K562 (cell line): ENCODE measurements at regions not wholly inside any gene's neighbourhood (a gene's known extent, or its start where the extent isn't known, plus 50 kb on each side); places are given as distances from the start of the nearest gene placed in this dataset.

Experiments
- ATAC-seq: fragments of 200-7000 bp; cut with Tn5 transposase; 3 replicates; pipeline ENCODE4 v1.9.1; 2020; ENCODE audit warnings: moderate library complexity
- BruUV-seq: library from RNA; stranded (reverse); fragments of 400-500 nt; replicated peaks from 2 replicates; lab custom pipeline; 2021; lab: Mats Ljungman, UMichigan
- CTCF ChIA-PET: fragments of 300-600 bp; formaldehyde crosslinking; extraction: SDS; loops from one replicate; lab custom pipeline; 2021; ENCODE audit warnings: low intra/inter-chr PET ratio; lab: Yijun Ruan, JAX
- POLR2A ChIA-PET: fragments of 300-600, 350-650 bp; sonication (Branson Sonifier 250); formaldehyde crosslinking; extraction: SDS; loops from one replicate; lab custom pipeline; 2021; ENCODE audit warnings: antibody characterized with exemption, inconsistent platforms; lab: Yijun Ruan, JAX
- DNase-seq, 4 experiments: peaks; one replicate each; pipeline versions ENCODE4 v3.0.0 to v3.0.0-alpha.2; 2011 to 2018; ENCODE audit warnings: low spot score in 3 of 4, mixed read lengths in 3 of 4; ENCODE audit errors: extremely low read depth in 1 of 4
- FAIRE-seq: peaks from 2 replicates; lab custom pipeline; 2011; peaks lifted over from hg19 to GRCh38; lab: Jason Lieb, UNC
- H2AFZ ChIP-seq: 2 replicates; pipeline ENCODE4 v1.6.0; 2011; ENCODE audit warnings: low read depth, low read length, control low read depth, inconsistent platforms
- H3K27ac ChIP-seq: fragments of 200-600 bp; 3 replicates; pipeline ENCODE4 v1.8.0; 2011; ENCODE audit warnings: low read depth, mild to moderate bottlenecking, control low read depth, inconsistent platforms, low read length, moderate library complexity, mixed read lengths; ENCODE audit errors: extremely low read depth
- H3K27me3 ChIP-seq, 2 experiments: fragments of 300-600 bp in 1 of 2; 2 replicates in 1 of 2; 3 replicates in 1 of 2; pipeline versions ENCODE4 v1.6.0 to v1.8.0; 2011; ENCODE audit warnings: inconsistent platforms in 2 of 2, low read length in 2 of 2, mild to moderate bottlenecking in 1 of 2, mixed read lengths in 1 of 2, moderate library complexity in 1 of 2; ENCODE audit not compliant: control insufficient read depth in 2 of 2, insufficient read depth in 2 of 2
- H3K36me3 ChIP-seq: fragments of 300-600 bp; 3 replicates; pipeline ENCODE4 v1.8.0; 2011; ENCODE audit warnings: mild to moderate bottlenecking, low read length, inconsistent platforms; ENCODE audit not compliant: control insufficient read depth, insufficient read depth
- H3K4me1 ChIP-seq, 2 experiments: fragments of 200-600 bp in 1 of 2; replicated peaks in 1 of 2; 2 replicates in 1 of 2; 3 replicates in 1 of 2; pipeline versions ENCODE4 v1.5.1 to v1.8.0; 2011; ENCODE audit warnings: inconsistent platforms in 2 of 2, low read length in 2 of 2, mild to moderate bottlenecking in 1 of 2, mixed read lengths in 1 of 2, moderate library complexity in 1 of 2; ENCODE audit not compliant: control insufficient read depth in 2 of 2, insufficient read depth in 2 of 2
- H3K4me2 ChIP-seq: 2 replicates; pipeline ENCODE4 v1.6.1; 2011; ENCODE audit warnings: low read length, control low read depth, inconsistent platforms, mixed read lengths; ENCODE audit not compliant: insufficient read depth
- H3K4me3 ChIP-seq: fragments of 200-600 bp; sonication (generic), shearing (Covaris generic); 2 replicates; pipeline ENCODE4 v1.5.1; 2016; ENCODE audit warnings: control low read depth, inconsistent platforms
- H3K79me2 ChIP-seq: fragments of 200-600 bp; 3 replicates; pipeline ENCODE4 v1.8.0; 2011; ENCODE audit warnings: low read length, inconsistent platforms; ENCODE audit not compliant: control insufficient read depth, insufficient read depth
- H3K9ac ChIP-seq, 2 experiments: 2 replicates each; pipeline versions ENCODE4 v1.6.0 to v1.6.1; 2011; ENCODE audit warnings: low read depth in 2 of 2, low read length in 2 of 2, control low read depth in 1 of 2, inconsistent platforms in 1 of 2, mild to moderate bottlenecking in 1 of 2, mixed read lengths in 1 of 2; ENCODE audit not compliant: insufficient read depth in 1 of 2
- H3K9me1 ChIP-seq: one replicate; pipeline ENCODE4 v1.6.0; 2011; ENCODE audit warnings: inconsistent platforms, mild to moderate bottlenecking, low read length, moderate library complexity; ENCODE audit not compliant: control insufficient read depth, insufficient read depth
- H3K9me3 ChIP-seq: replicated peaks from 2 replicates; pipeline ENCODE4 v1.5.1; 2011; ENCODE audit warnings: low read depth, low read length, inconsistent platforms; ENCODE audit not compliant: control insufficient read depth, insufficient read depth
- H4K20me1 ChIP-seq: replicated peaks from 2 replicates; pipeline ENCODE4 v1.6.1; 2011; ENCODE audit warnings: low read length, inconsistent platforms, mixed read lengths; ENCODE audit not compliant: control insufficient read depth, insufficient read depth
- C11orf30 ChIP-seq: fragments of 450-650 bp; IDR thresholded peaks from 2 replicates; pipeline ENCODE4 v1.6.1; 2016; ENCODE audit warnings: low read depth, mild to moderate bottlenecking
- CAMTA2 ChIP-seq: fragments of 250-450 bp; sonication (Bioruptor Pico); conservative IDR thresholded peaks from 2 replicates; pipeline ENCODE4 v1.5.1; 2022
- COPS2 ChIP-seq: fragments of 450-650 bp; conservative IDR thresholded peaks from 2 replicates; pipeline ENCODE4 v1.6.1; 2016; ENCODE audit warnings: mild to moderate bottlenecking, moderate library complexity
- HSF4 ChIP-seq: fragments of 250-450 bp; sonication (Bioruptor Pico); IDR thresholded peaks from 2 replicates; pipeline ENCODE4 v2.1.2; 2022; ENCODE audit warnings: mild to moderate bottlenecking, moderate library complexity, borderline replicate concordance
- KDM2B ChIP-seq: fragments of 250-450 bp; sonication (Bioruptor Pico); IDR thresholded peaks from 2 replicates; pipeline ENCODE4 v1.8.0; 2021; ENCODE audit warnings: mild to moderate bottlenecking, moderate library complexity
- LARP7 ChIP-seq: fragments of 450-650 bp; IDR thresholded peaks from 2 replicates; pipeline ENCODE4 v1.6.1; 2016
- LCOR ChIP-seq: sonication (generic); formaldehyde crosslinking; IDR thresholded peaks from 2 replicates; pipeline ENCODE4 v1.8.0; 2022; ENCODE audit warnings: mild to moderate bottlenecking, missing genetic modification reagents
- MAFF ChIP-seq: IDR thresholded peaks from 2 replicates; pipeline ENCODE4 v1.6.1; 2012; ENCODE audit warnings: low read length, improper control_type of control experiment
- MAFK ChIP-seq: IDR thresholded peaks from 2 replicates; pipeline ENCODE4 v1.6.1; 2011; ENCODE audit warnings: low read length, improper control_type of control experiment
- MTA2 ChIP-seq: fragments of 450-650 bp; IDR thresholded peaks from 2 replicates; pipeline ENCODE4 v1.6.1; 2016; ENCODE audit warnings: low read depth
- MXD1 ChIP-seq: fragments of 250-450 bp; sonication (Bioruptor Pico); IDR thresholded peaks from 2 replicates; pipeline ENCODE4 v1.8.0; 2021; ENCODE audit warnings: borderline replicate concordance, mild to moderate bottlenecking, moderate library complexity; ENCODE audit not compliant: poor library complexity, severe bottlenecking
- NFIC ChIP-seq: fragments of 450-650 bp; IDR thresholded peaks from 2 replicates; pipeline ENCODE4 v1.6.1; 2017; ENCODE audit warnings: mild to moderate bottlenecking, inconsistent platforms
- ZNF23 ChIP-seq: fragments of 250-450 bp; sonication (Bioruptor Pico); IDR thresholded peaks from 2 replicates; pipeline ENCODE4 v1.4.0; 2020; ENCODE audit warnings: mild to moderate bottlenecking
- ZNF644 ChIP-seq: fragments of 200-800 bp; sonication (Bioruptor generic); IDR thresholded peaks from 2 replicates; pipeline ENCODE4 v1.6.1; 2016; ENCODE audit warnings: low read depth, missing genetic modification characterization, missing compliant biosample characterization
- ZNF717 ChIP-seq: fragments of 250-450 bp; sonication (Bioruptor Pico); IDR thresholded peaks from 2 replicates; pipeline ENCODE4 v1.5.0; 2021
- WGBS: fragments of 100-300 bp; shearing (Covaris generic); methylation state at CpG from one replicate; pipeline ENCODE4 v1.1.6; 2016; ENCODE audit warnings: low coverage, mixed read lengths; ENCODE audit not compliant: insufficient coverage; ENCODE audit errors: missing lambda C conversion rate; 5-methylcytosine and 5-hydroxymethylcytosine counted together
- in situ Hi-C: fragments of 300-500 bp; cut with MboI; formaldehyde crosslinking; loops from 4 replicates; pipeline ENCODE4 v1.15.0; 2018; ENCODE audit warnings: inconsistent platforms, mixed read lengths
- intact Hi-C: fragments of 100-400 bp; cut with micrococcal nuclease; formaldehyde crosslinking; loops from 2 replicates; pipeline ENCODE4 v1.14.2; 2022
- TF ChIP-seq, protein P1 (sequence below): fragments of 450-650 bp; IDR thresholded peaks from 2 replicates; pipeline ENCODE4 v1.7.0; 2016; ENCODE audit warnings: borderline replicate concordance

GRCh38 chr4:41374490-41374889, 117.8 kb downstream of the UCHL1 start:
- POLR2A ChIA-PET = no interaction called here
- Histone ChIP-seq H3K4me1 (no peaks in the 10 kb centered on the region), H3K27ac (no peak overlapping the region), H3K79me2 (no peaks in the 10 kb centered on the region), H3K27me3 (no peaks in the 10 kb centered on the region), H3K9me1 (no peaks in the 10 kb centered on the region), H3K36me3 (no peaks in the 10 kb centered on the region), H3K4me2 (no peak overlapping the region), H4K20me1 (no peaks in the 10 kb centered on the region), H3K9ac (no peak overlapping the region), H2AFZ (no peak overlapping the region), H3K9me3 (no peaks in the 10 kb centered on the region), H3K4me3 (no peak overlapping the region)
- CTCF ChIA-PET = no interaction called here
- TF ChIP-seq ZNF23 (CRISPR knock-in tag) = no peak
- TF ChIP-seq ZNF717 = no peak
- TF ChIP-seq MAFF = 0 out of 2 replicates have a peak, but pooled peaks have one; percentile 5
- TF ChIP-seq HSF4 (CRISPR knock-in tag) = no peak
- TF ChIP-seq C11orf30 = peak; percentile 15; the same call in 1 of the 2 replicates
- 0 out of 2 replicates have a peak, but pooled peaks have one; percentile 5 for TF ChIP-seq MAFK
- TF ChIP-seq LARP7 = no peak
- no peak for TF ChIP-seq NFIC
- no peak for TF ChIP-seq LCOR (CRISPR knock-in tag)
- FAIRE-seq (no peak), ATAC-seq (no peak), DNase-seq (no peak)
- BruUV-seq = no TSS peak
- WGBS = 0% methylated on average over 3 of the region's 3 CpGs
- in situ Hi-C loops (no loop called here), intact Hi-C loops (no loop called here)

DNA sequence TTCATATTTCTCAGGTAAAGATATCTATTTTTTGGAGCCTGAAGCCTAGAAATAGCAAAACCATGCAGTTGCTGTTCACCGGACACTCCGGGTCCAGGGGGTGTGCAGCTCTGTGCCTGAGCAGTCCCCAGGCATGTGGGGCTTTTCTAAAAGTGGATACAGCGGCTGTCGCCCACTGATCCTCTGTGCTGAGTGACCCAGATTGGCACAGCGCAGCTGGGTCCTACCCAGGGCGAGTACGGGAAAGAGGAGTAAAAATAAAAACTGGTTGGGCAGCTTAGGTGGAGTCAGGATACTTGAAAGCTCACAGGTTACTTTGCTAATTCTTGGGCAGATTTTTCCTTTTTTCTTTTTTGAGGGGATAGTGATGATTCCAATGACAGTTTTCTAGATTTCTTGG, 118.8 kb downstream of the UCHL1 start:
- no peak for TF ChIP-seq CAMTA2 (CRISPR knock-in tag)
- TF ChIP-seq MXD1 = no peak
- TF ChIP-seq ZNF644 (tag) = no peak
- TF ChIP-seq, protein P1, sequence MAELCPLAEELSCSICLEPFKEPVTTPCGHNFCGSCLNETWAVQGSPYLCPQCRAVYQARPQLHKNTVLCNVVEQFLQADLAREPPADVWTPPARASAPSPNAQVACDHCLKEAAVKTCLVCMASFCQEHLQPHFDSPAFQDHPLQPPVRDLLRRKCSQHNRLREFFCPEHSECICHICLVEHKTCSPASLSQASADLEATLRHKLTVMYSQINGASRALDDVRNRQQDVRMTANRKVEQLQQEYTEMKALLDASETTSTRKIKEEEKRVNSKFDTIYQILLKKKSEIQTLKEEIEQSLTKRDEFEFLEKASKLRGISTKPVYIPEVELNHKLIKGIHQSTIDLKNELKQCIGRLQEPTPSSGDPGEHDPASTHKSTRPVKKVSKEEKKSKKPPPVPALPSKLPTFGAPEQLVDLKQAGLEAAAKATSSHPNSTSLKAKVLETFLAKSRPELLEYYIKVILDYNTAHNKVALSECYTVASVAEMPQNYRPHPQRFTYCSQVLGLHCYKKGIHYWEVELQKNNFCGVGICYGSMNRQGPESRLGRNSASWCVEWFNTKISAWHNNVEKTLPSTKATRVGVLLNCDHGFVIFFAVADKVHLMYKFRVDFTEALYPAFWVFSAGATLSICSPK = no peak
- TF ChIP-seq COPS2 = no peak
- TF ChIP-seq KDM2B (CRISPR knock-in tag) = no peak
- no peak for TF ChIP-seq MTA2
- FAIRE-seq = no peak
- Histone ChIP-seq H3K9me1 (no peaks in the 10 kb centered on the region), H3K9ac (no peak overlapping the region), H3K9me3 (no peaks in the 10 kb centered on the region), H3K36me3 (no peaks in the 10 kb centered on the region), H2AFZ (no peak overlapping the region), H3K79me2 (no peaks in the 10 kb centered on the region), H3K4me2 (no peak overlapping the region), H3K4me3 (no peak overlapping the region), H3K4me1 (no peaks in the 10 kb centered on the region), H4K20me1 (no peaks in the 10 kb centered on the region), H3K27ac (no peak overlapping the region), H3K27me3 (no peaks in the 10 kb centered on the region)
- BruUV-seq = no TSS peak
- intact Hi-C loops = no loop called here
- in situ Hi-C loops = no loop called here
- no peak for DNase-seq
- WGBS = 1% methylated on average over 7 of the region's 7 CpGs
- ChIA-PET CTCF (no interaction called here), POLR2A (interaction anchor here (0.6 kb wide), 1 partner anchor 53 kb away, joined by 3 read pairs; no protein-coding TSS in a partner anchor)
- ATAC-seq = no peak
